Liver (tissue), 7 donors: ENCODE measurements at regions not wholly inside any gene's neighbourhood (a gene's known extent, or its start where the extent isn't known, plus 50 kb on each side); places are given as distances from the start of the nearest gene placed in this dataset.

Source experiments
- DNase-seq: peaks from one replicate; pipeline ENCODE4 v3.0.0-alpha.2; 2017; ENCODE audit warnings: low spot score
- H3K27ac ChIP-seq, 2 donors: one replicate each; pipeline ENCODE4 v1.7.0; 2013; ENCODE audit warnings: inconsistent platforms in 2 of 2, low read length in 2 of 2, control low read depth in 1 of 2, low read depth in 1 of 2, mild to moderate bottlenecking in 1 of 2
- H3K27me3 ChIP-seq, 4 donors: one replicate each; pipeline versions ENCODE4 v1.6.1 to v1.7.0; 2013; ENCODE audit warnings: low read length in 3 of 4, inconsistent platforms in 1 of 4, mild to moderate bottlenecking in 1 of 4, moderate library complexity in 1 of 4; ENCODE audit not compliant: control insufficient read depth in 4 of 4, insufficient read depth in 4 of 4
- H3K36me3 ChIP-seq, 4 donors: one replicate each; pipeline versions ENCODE4 v1.6.1 to v1.7.0; 2013; ENCODE audit warnings: low read length in 3 of 4, mild to moderate bottlenecking in 3 of 4, low read depth in 1 of 4, moderate library complexity in 1 of 4; ENCODE audit not compliant: control insufficient read depth in 4 of 4, insufficient read depth in 3 of 4
- H3K4me1 ChIP-seq, 4 donors: one replicate each; pipeline versions ENCODE4 v1.6.1 to v1.7.0; 2013; ENCODE audit warnings: low read length in 3 of 4, mild to moderate bottlenecking in 3 of 4, moderate library complexity in 1 of 4; ENCODE audit not compliant: control insufficient read depth in 4 of 4, insufficient read depth in 4 of 4
- H3K4me3 ChIP-seq, 3 donors: one replicate each; pipeline versions ENCODE4 v1.6.1 to v1.7.0; 2013; ENCODE audit warnings: low read length in 3 of 3, control low read depth in 1 of 3, low read depth in 1 of 3, mild to moderate bottlenecking in 1 of 3
- H3K9ac ChIP-seq, 2 donors: one replicate each; pipeline ENCODE4 v1.7.0; 2013; ENCODE audit warnings: low read length in 2 of 2, mild to moderate bottlenecking in 2 of 2, moderate library complexity in 2 of 2, control low read depth in 1 of 2, low read depth in 1 of 2
- H3K9me3 ChIP-seq, 4 donors: one replicate each; pipeline versions ENCODE4 v1.6.1 to v1.7.0; 2013; ENCODE audit warnings: low read length in 3 of 4; ENCODE audit not compliant: control insufficient read depth in 4 of 4
- EGR1 ChIP-seq, 2 donors: IDR thresholded peaks; 2 replicates each; pipeline ENCODE4 v1.6.1; 2016 to 2018; ENCODE audit warnings: antibody characterized with exemption in 2 of 2, low read depth in 2 of 2
- FOXA1 ChIP-seq: IDR thresholded peaks from 2 replicates; pipeline ENCODE4 v1.6.1; 2016; ENCODE audit warnings: antibody characterized with exemption
- FOXA2 ChIP-seq: IDR thresholded peaks from 2 replicates; pipeline ENCODE4 v1.6.1; 2016; ENCODE audit warnings: antibody characterized with exemption
- GABPA ChIP-seq, 2 donors: IDR thresholded peaks in 1 of 2; conservative IDR thresholded peaks in 1 of 2; 2 replicates each; pipeline ENCODE4 v1.6.1; 2016; ENCODE audit warnings: antibody characterized with exemption in 2 of 2, mild to moderate bottlenecking in 1 of 2, moderate library complexity in 1 of 2
- HNF4A ChIP-seq, 2 donors: conservative IDR thresholded peaks; 2 replicates each; pipeline ENCODE4 v1.6.1; 2016; ENCODE audit warnings: antibody characterized with exemption in 2 of 2, mild to moderate bottlenecking in 2 of 2
- HNF4G ChIP-seq: IDR thresholded peaks from 2 replicates; pipeline ENCODE4 v1.6.1; 2016; ENCODE audit warnings: antibody characterized with exemption
- JUND ChIP-seq, 2 donors: IDR thresholded peaks; 2 replicates each; pipeline ENCODE4 v1.6.1; 2016; ENCODE audit warnings: antibody characterized with exemption in 2 of 2
- MAX ChIP-seq: IDR thresholded peaks from 2 replicates; pipeline ENCODE4 v1.6.1; 2016; ENCODE audit warnings: antibody characterized with exemption
- NR2F2 ChIP-seq: IDR thresholded peaks from 2 replicates; pipeline ENCODE4 v1.6.1; 2016; ENCODE audit warnings: antibody characterized with exemption
- RAD21 ChIP-seq, 2 donors: IDR thresholded peaks; 2 replicates each; pipeline ENCODE4 v1.6.1; 2016; ENCODE audit warnings: antibody characterized with exemption in 2 of 2, mild to moderate bottlenecking in 2 of 2
- REST ChIP-seq: IDR thresholded peaks from 2 replicates; pipeline ENCODE4 v1.6.1; 2016; ENCODE audit warnings: antibody characterized with exemption, mild to moderate bottlenecking
- RXRA ChIP-seq, 2 donors: IDR thresholded peaks; 2 replicates each; pipeline ENCODE4 v1.6.1; 2017 to 2018; ENCODE audit warnings: antibody characterized with exemption in 2 of 2, mild to moderate bottlenecking in 1 of 2
- SP1 ChIP-seq: IDR thresholded peaks from 2 replicates; pipeline ENCODE4 v1.6.1; 2018; ENCODE audit warnings: antibody characterized with exemption, mild to moderate bottlenecking
- TAF1 ChIP-seq: conservative IDR thresholded peaks from 2 replicates; pipeline ENCODE4 v1.6.1; 2016; ENCODE audit warnings: antibody characterized with exemption, mild to moderate bottlenecking
- YY1 ChIP-seq: IDR thresholded peaks from 2 replicates; pipeline ENCODE4 v1.6.1; 2016; ENCODE audit warnings: antibody characterized with exemption, mild to moderate bottlenecking
- ZBTB33 ChIP-seq: IDR thresholded peaks from 2 replicates; pipeline ENCODE4 v1.6.1; 2016; ENCODE audit warnings: antibody characterized with exemption
- WGBS: extraction: QIAGEN DNeasy Blood & Tissue Kit; methylation state at CpG from one replicate; pipeline ENCODE4 v1.1.7; 2013; 5-methylcytosine and 5-hydroxymethylcytosine counted together
- donor health status: healthy.
- donor health status: healthy.
- donor health status: healthy.
- donor health status: healthy.

- Histone ChIP-seq H3K9me3 (no peaks in the 10 kb centered on the region), H3K4me1 (no peaks in the 10 kb centered on the region), H3K4me3 (no peak overlapping the region), H3K9ac (no peak overlapping the region), H3K27me3 (no peaks in the 10 kb centered on the region), H3K36me3 (no peaks in the 10 kb centered on the region), H3K27ac (no peak overlapping the region)
- DNase-seq = no peak
- 77% methylated on average over 4 of the region's 4 CpGs for WGBS
- TF ChIP-seq RAD21 (IDR thresholded peaks at IDR 0.05) (no peak), TAF1 (no peak), EGR1 (IDR thresholded peaks at IDR 0.05; ENCODE audit: low read depth in 2 of 2) (no peak), GABPA (IDR thresholded peaks at IDR 0.05 in 1 of 2, conservative IDR thresholded peaks at IDR 0.05 in 1 of 2) (no peak), JUND (IDR thresholded peaks at IDR 0.05) (no peak), HNF4G (no peak), RXRA (IDR thresholded peaks at IDR 0.05) (no peak), SP1 (no peak)
These were observed 401.0 kb downstream of the SI start for GRCh38 chr3:164677317-164677716.

GRCh38 chr3:164673738-164674137, 404.6 kb downstream of the SI start:
- no peak for DNase-seq
- 85% methylated on average over 2 of the region's 2 CpGs for WGBS
- no peak overlapping the region for H3K27ac ChIP-seq
- no peak overlapping the region for H3K4me3 ChIP-seq
- no peaks in the 10 kb centered on the region for H3K9me3 ChIP-seq
- no peak overlapping the region for H3K9ac ChIP-seq
- H3K36me3 ChIP-seq = no peaks in the 10 kb centered on the region
- no peaks in the 10 kb centered on the region for H3K27me3 ChIP-seq
- TF ChIP-seq TAF1 (no peak), REST (no peak), NR2F2 (no peak), HNF4G (no peak), GABPA (IDR thresholded peaks at IDR 0.05 in 1 of 2, conservative IDR thresholded peaks at IDR 0.05 in 1 of 2) (no peak), RAD21 (IDR thresholded peaks at IDR 0.05) (no peak), EGR1 (IDR thresholded peaks at IDR 0.05; ENCODE audit: low read depth in 2 of 2) (no peak), SP1 (no peak), HNF4A (conservative IDR thresholded peaks at IDR 0.05) (no peak), ZBTB33 (no peak)
- H3K4me1 ChIP-seq = no peaks in the 10 kb centered on the region

GRCh38 chr3:164658125-164658524, 420.2 kb downstream of the SI start:
- H3K4me1 ChIP-seq = no peaks in the 10 kb centered on the region
- no peak for DNase-seq
- 89% methylated on average over 1 of the region's 1 CpG for WGBS
- no peaks in the 10 kb centered on the region for H3K9me3 ChIP-seq
- H3K27me3 ChIP-seq = no peaks in the 10 kb centered on the region
- TF ChIP-seq TAF1 (no peak), REST (no peak), FOXA2 (no peak), GABPA (IDR thresholded peaks at IDR 0.05 in 1 of 2, conservative IDR thresholded peaks at IDR 0.05 in 1 of 2) (no peak), FOXA1 (no peak), YY1 (no peak), NR2F2 (no peak), HNF4G (no peak), MAX (no peak)
- no peak overlapping the region for H3K9ac ChIP-seq
- no peaks in the 10 kb centered on the region for H3K36me3 ChIP-seq
- no peak overlapping the region for H3K4me3 ChIP-seq
- H3K27ac ChIP-seq = no peak overlapping the region
